ENCODE measurements at regions not wholly inside any gene's neighbourhood (a gene's known extent, or its start where the extent isn't known, plus 50 kb on each side); places are given as distances from the start of the nearest gene placed in this dataset.

DNA sequence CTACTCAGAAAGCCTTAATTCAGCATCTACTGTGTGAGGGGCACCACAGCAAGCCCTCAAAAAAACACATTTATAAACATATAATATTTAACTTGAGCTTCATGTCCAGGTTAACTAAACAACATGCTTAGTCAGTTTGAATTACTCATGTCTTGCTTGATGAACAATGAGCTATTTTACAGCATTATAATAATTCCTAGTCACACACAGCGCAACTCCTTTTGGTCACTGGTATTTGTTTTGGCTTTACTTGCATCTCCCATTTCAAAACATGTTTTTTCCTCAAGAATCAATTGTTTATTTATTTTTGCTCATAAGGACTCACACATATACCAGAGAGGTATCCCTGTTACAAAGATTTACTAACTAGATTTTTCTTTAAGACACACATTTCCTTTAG lies 616.7 kb upstream of the DAB2 start:
- no peak for TF ChIP-seq POLR2A (IDR thresholded peaks at IDR 0.05)
- TF ChIP-seq, protein P1, sequence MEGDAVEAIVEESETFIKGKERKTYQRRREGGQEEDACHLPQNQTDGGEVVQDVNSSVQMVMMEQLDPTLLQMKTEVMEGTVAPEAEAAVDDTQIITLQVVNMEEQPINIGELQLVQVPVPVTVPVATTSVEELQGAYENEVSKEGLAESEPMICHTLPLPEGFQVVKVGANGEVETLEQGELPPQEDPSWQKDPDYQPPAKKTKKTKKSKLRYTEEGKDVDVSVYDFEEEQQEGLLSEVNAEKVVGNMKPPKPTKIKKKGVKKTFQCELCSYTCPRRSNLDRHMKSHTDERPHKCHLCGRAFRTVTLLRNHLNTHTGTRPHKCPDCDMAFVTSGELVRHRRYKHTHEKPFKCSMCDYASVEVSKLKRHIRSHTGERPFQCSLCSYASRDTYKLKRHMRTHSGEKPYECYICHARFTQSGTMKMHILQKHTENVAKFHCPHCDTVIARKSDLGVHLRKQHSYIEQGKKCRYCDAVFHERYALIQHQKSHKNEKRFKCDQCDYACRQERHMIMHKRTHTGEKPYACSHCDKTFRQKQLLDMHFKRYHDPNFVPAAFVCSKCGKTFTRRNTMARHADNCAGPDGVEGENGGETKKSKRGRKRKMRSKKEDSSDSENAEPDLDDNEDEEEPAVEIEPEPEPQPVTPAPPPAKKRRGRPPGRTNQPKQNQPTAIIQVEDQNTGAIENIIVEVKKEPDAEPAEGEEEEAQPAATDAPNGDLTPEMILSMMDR (IDR thresholded peaks at IDR 0.05) = no peak

Measured in uterus (tissue), 2 donors.